Psoas muscle (tissue), 7 donors: ENCODE measurements at regions not wholly inside any gene's neighbourhood (a gene's known extent, or its start where the extent isn't known, plus 50 kb on each side); places are given as distances from the start of the nearest gene placed in this dataset.

Source experiments
- ATAC-seq, 4 donors: fragments of 200-7000 bp; cut with Tn5 transposase; one replicate each; pipeline ENCODE4 v1.9.1; 2020; ENCODE audit warnings: moderate library complexity in 3 of 4, mild to moderate bottlenecking in 2 of 4
- DNase-seq, 2 donors: peaks; one replicate each; pipeline ENCODE4 v3.0.0-alpha.2; 2020
- H3K27ac ChIP-seq: fragments of 200-600 bp; one replicate; pipeline ENCODE4 v1.8.0; 2022
- H3K27me3 ChIP-seq, 3 donors: fragments of 200-600 bp in 1 of 3; one replicate each; pipeline versions ENCODE4 v1.6.1 to v1.8.0; 2013 to 2022; ENCODE audit warnings: low read length in 2 of 3, mild to moderate bottlenecking in 2 of 3, moderate library complexity in 1 of 3; ENCODE audit not compliant: insufficient read depth in 3 of 3
- H3K36me3 ChIP-seq, 2 donors: fragments of 200-600 bp in 1 of 2; one replicate each; pipeline versions ENCODE4 v1.6.1 to v1.8.0; 2013 to 2022; ENCODE audit warnings: low read depth in 1 of 2, mild to moderate bottlenecking in 1 of 2, moderate library complexity in 1 of 2; ENCODE audit not compliant: insufficient read depth in 1 of 2
- H3K4me1 ChIP-seq: fragments of 200-600 bp; one replicate; pipeline ENCODE4 v1.8.0; 2022
- H3K4me3 ChIP-seq: fragments of 200-600 bp; one replicate; pipeline ENCODE4 v1.8.0; 2022; ENCODE audit warnings: mild to moderate bottlenecking
- H3K9me3 ChIP-seq: fragments of 200-600 bp; one replicate; pipeline ENCODE4 v1.8.0; 2022
- CTCF ChIP-seq: fragments of 200-600 bp; IDR thresholded peaks from one replicate; pipeline ENCODE4 v1.8.0; 2022; ENCODE audit warnings: antibody characterized with exemption
- WGBS, 3 donors: extraction: QIAGEN DNeasy Blood & Tissue Kit; methylation state at CpG; one replicate each; pipeline versions ENCODE4 v1.1.6 to v1.1.7; 2013; 5-methylcytosine and 5-hydroxymethylcytosine counted together
- intact Hi-C, 2 donors: fragments of 100-400 bp; cut with DNase I; formaldehyde crosslinking; loops; one replicate each; pipeline versions ENCODE4 v1.11.0 to v1.14.2; 2022
- donor health status: healthy with polysubstance abuse.
- donor health status: DM: no; HTN: no; CAD: no; lungs with moderate emphysema.
- donor health status: Bipolar disorder and iron deficiency.
- donor health status: healthy.
- donor health status: DM: yes; HTN: yes; CAD: no.
- donor health status: DM: no; HTN: no; CAD: no.
- donor health status: DM: yes; HTN: yes; CAD: no.

GRCh38 chr6:120615238-120615637 is 719.0 kb downstream of the TBC1D32 start:
- TF ChIP-seq CTCF, result no peak
- ATAC-seq (no peak), DNase-seq (no peak)
- intact Hi-C loops, result no loop called here
- Histone ChIP-seq H3K27me3 (no peaks in the 10 kb centered on the region), H3K4me3 (no peak overlapping the region), H3K36me3 (no peaks in the 10 kb centered on the region), H3K9me3 (no peaks in the 10 kb centered on the region), H3K27ac (no peak overlapping the region), H3K4me1 (no peaks in the 10 kb centered on the region)
- WGBS, 3 donors, result 84 to 89% (median 86%) methylated on average over 3 of the region's 3 CpGs

GRCh38 chr6:120614723-120615122 is 719.6 kb downstream of the TBC1D32 start:
- DNase-seq (no peak), ATAC-seq (no peak)
- H3K36me3 ChIP-seq, result no peaks in the 10 kb centered on the region
- no peaks in the 10 kb centered on the region for H3K9me3 ChIP-seq
- TF ChIP-seq CTCF, result no peak
- intact Hi-C loops, result no loop called here
- H3K4me1 ChIP-seq, result no peaks in the 10 kb centered on the region
- 63 to 69% (median 69%) methylated on average over 2 of the region's 2 CpGs for WGBS, 3 donors
- no peak overlapping the region for H3K27ac ChIP-seq
- no peaks in the 10 kb centered on the region for H3K27me3 ChIP-seq
- H3K4me3 ChIP-seq, result no peak overlapping the region

- Histone ChIP-seq H3K36me3 (no peaks in the 10 kb centered on the region), H3K9me3 (no peaks in the 10 kb centered on the region), H3K4me1 (no peaks in the 10 kb centered on the region), H3K27ac (no peak overlapping the region), H3K27me3 (no peaks in the 10 kb centered on the region), H3K4me3 (no peak overlapping the region)
- 13 to 37% (median 26%) methylated on average over 1 of the region's 1 CpG for WGBS, 3 donors
- intact Hi-C loops, result no loop called here
- ATAC-seq (no peak), DNase-seq (no peak)
- no peak for TF ChIP-seq CTCF
Observed at GRCh38 chr6:120608826-120609225, 725.5 kb downstream of the TBC1D32 start.

GRCh38 chr6:120606743-120607142 is 727.5 kb downstream of the TBC1D32 start:
- Histone ChIP-seq H3K27me3 (no peaks in the 10 kb centered on the region), H3K36me3 (no peaks in the 10 kb centered on the region), H3K9me3 (no peaks in the 10 kb centered on the region), H3K4me1 (no peaks in the 10 kb centered on the region), H3K27ac (no peak overlapping the region), H3K4me3 (no peak overlapping the region)
- TF ChIP-seq CTCF, result no peak
- WGBS, 3 donors, result 71 to 76% (median 72%) methylated on average over 4 of the region's 4 CpGs
- no peak for DNase-seq
- intact Hi-C loops, result no loop called here
- ATAC-seq, result no peak

GRCh38 chr6:120604510-120604909 is 729.8 kb downstream of the TBC1D32 start:
- H3K4me1 ChIP-seq, result no peaks in the 10 kb centered on the region
- H3K27me3 ChIP-seq, result no peaks in the 10 kb centered on the region
- no peak for TF ChIP-seq CTCF
- DNase-seq (no peak), ATAC-seq (no peak)
- no peak overlapping the region for H3K27ac ChIP-seq
- H3K9me3 ChIP-seq, result no peaks in the 10 kb centered on the region
- intact Hi-C loops, result no loop called here
- no peaks in the 10 kb centered on the region for H3K36me3 ChIP-seq
- H3K4me3 ChIP-seq, result no peak overlapping the region
- 89% methylated on average over 1 of the region's 1 CpG for WGBS, 3 donors
